ENCODE measurements at regions not wholly inside any gene's neighbourhood (a gene's known extent, or its start where the extent isn't known, plus 50 kb on each side); places are given as distances from the start of the nearest gene placed in this dataset.

GRCh38 chr4:63493265-63493664 lies 916.0 kb downstream of the TECRL start:
- no peak for TF ChIP-seq POLR2A (IDR thresholded peaks at IDR 0.05)
- TF ChIP-seq, protein P1, sequence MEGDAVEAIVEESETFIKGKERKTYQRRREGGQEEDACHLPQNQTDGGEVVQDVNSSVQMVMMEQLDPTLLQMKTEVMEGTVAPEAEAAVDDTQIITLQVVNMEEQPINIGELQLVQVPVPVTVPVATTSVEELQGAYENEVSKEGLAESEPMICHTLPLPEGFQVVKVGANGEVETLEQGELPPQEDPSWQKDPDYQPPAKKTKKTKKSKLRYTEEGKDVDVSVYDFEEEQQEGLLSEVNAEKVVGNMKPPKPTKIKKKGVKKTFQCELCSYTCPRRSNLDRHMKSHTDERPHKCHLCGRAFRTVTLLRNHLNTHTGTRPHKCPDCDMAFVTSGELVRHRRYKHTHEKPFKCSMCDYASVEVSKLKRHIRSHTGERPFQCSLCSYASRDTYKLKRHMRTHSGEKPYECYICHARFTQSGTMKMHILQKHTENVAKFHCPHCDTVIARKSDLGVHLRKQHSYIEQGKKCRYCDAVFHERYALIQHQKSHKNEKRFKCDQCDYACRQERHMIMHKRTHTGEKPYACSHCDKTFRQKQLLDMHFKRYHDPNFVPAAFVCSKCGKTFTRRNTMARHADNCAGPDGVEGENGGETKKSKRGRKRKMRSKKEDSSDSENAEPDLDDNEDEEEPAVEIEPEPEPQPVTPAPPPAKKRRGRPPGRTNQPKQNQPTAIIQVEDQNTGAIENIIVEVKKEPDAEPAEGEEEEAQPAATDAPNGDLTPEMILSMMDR (IDR thresholded peaks at IDR 0.05): no peak
- no peaks in the 10 kb centered on the region for H3K36me3 ChIP-seq
- H3K27me3 ChIP-seq: no peaks in the 10 kb centered on the region
- no peaks in the 10 kb centered on the region for H3K9me3 ChIP-seq
- no peak overlapping the region for H3K4me3 ChIP-seq
- no peak for DNase-seq
- H3K4me1 ChIP-seq: no peaks in the 10 kb centered on the region
- no peak overlapping the region for H3K27ac ChIP-seq

- Histone ChIP-seq H3K27me3 (no peaks in the 10 kb centered on the region), H3K36me3 (no peaks in the 10 kb centered on the region), H3K4me3 (no peak overlapping the region), H3K4me1 (no peaks in the 10 kb centered on the region), H3K27ac (no peak overlapping the region), H3K9me3 (no peaks in the 10 kb centered on the region)
- no peak for DNase-seq
- no peak for TF ChIP-seq POLR2A (IDR thresholded peaks at IDR 0.05)
- TF ChIP-seq, protein P1 (IDR thresholded peaks at IDR 0.05): no peak
Measured at GRCh38 chr4:63492515-63492914, 916.7 kb downstream of the TECRL start.

DNA sequence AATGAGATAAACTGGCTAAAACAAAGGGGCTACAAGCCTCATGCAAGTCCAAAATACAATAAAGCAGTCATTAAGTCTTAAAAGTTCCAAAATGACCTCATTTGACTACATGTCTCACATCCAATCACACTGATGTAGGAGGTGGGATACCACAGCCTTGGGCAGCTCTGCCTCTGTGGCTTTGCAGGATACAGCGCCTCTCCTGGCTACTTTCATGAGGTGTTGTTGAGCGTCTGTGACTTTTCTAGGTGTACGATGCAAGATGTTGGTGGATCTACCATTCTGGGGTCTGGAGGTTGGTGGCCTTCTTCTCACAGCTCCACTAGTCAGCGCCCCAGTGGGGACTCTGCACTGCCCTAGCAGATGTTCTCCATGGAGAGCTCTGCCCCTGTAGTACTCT lies 944.9 kb downstream of the TECRL start:
- no peak for DNase-seq
- TF ChIP-seq POLR2A (IDR thresholded peaks at IDR 0.05): no peak
- Histone ChIP-seq H3K27me3 (no peaks in the 10 kb centered on the region), H3K4me3 (no peak overlapping the region), H3K4me1 (no peaks in the 10 kb centered on the region), H3K9me3 (no peaks in the 10 kb centered on the region), H3K36me3 (no peaks in the 10 kb centered on the region), H3K27ac (no peak overlapping the region)

GRCh38 chr4:63460075-63460474 lies 949.2 kb downstream of the TECRL start:
- Histone ChIP-seq H3K4me1 (no peaks in the 10 kb centered on the region), H3K27ac (no peak overlapping the region), H3K4me3 (no peak overlapping the region), H3K27me3 (no peaks in the 10 kb centered on the region), H3K9me3 (no peaks in the 10 kb centered on the region), H3K36me3 (no peaks in the 10 kb centered on the region)
- DNase-seq: no peak
- no peak for TF ChIP-seq POLR2A (IDR thresholded peaks at IDR 0.05)
- TF ChIP-seq, protein P1 (IDR thresholded peaks at IDR 0.05): no peak

DNA sequence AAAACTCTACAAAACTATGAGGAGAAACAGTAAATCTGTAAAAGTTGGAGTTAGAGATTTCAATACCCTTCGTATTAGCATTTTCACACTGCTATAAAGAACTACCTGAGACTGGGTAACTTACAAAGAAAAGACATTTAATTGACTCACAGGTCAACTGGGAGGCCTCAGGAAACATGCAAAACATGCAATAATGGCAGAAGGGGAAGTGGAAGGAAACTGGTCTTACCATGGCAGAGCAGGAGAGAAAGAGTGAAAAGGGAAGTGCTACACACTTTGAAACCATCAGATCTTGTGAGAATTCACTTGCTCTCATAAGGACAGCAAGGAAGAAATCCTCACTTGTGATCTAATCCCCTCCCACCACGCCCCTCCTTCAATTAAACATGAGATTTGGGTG lies 949.9 kb downstream of the TECRL start:
- no peaks in the 10 kb centered on the region for H3K36me3 ChIP-seq
- H3K27ac ChIP-seq: no peak overlapping the region
- no peaks in the 10 kb centered on the region for H3K9me3 ChIP-seq
- no peaks in the 10 kb centered on the region for H3K27me3 ChIP-seq
- H3K4me3 ChIP-seq: no peak overlapping the region
- DNase-seq: no peak
- H3K4me1 ChIP-seq: no peaks in the 10 kb centered on the region
- TF ChIP-seq, protein P1 (IDR thresholded peaks at IDR 0.05): no peak
- TF ChIP-seq POLR2A (IDR thresholded peaks at IDR 0.05): no peak

GRCh38 chr4:63458010-63458409 lies 951.2 kb downstream of the TECRL start:
- H3K27ac ChIP-seq: no peak overlapping the region
- no peak overlapping the region for H3K4me3 ChIP-seq
- TF ChIP-seq POLR2A (IDR thresholded peaks at IDR 0.05): no peak
- TF ChIP-seq, protein P1 (IDR thresholded peaks at IDR 0.05): no peak
- no peak for DNase-seq
- no peaks in the 10 kb centered on the region for H3K9me3 ChIP-seq
- H3K36me3 ChIP-seq: no peaks in the 10 kb centered on the region
- no peaks in the 10 kb centered on the region for H3K27me3 ChIP-seq
- no peaks in the 10 kb centered on the region for H3K4me1 ChIP-seq

Data from Peyer's patch (tissue), 4 donors.